GM12864 (cell line): ENCODE measurements at regions not wholly inside any gene's neighbourhood (a gene's known extent, or its start where the extent isn't known, plus 50 kb on each side); places are given as distances from the start of the nearest gene placed in this dataset.

ENCODE experiments used
- DNase-seq: peaks from one replicate; pipeline ENCODE4 v3.0.0-alpha.2; 2011; ENCODE audit warnings: low read depth
- H3K4me3 ChIP-seq: 2 replicates; pipeline ENCODE4 v1.5.1; 2011; ENCODE audit warnings: mild to moderate bottlenecking, low read depth, low read length, control low read depth
- CTCF ChIP-seq: IDR thresholded peaks from 2 replicates; pipeline ENCODE4 v1.5.1; 2011; ENCODE audit warnings: low read depth, mild to moderate bottlenecking, moderate library complexity, low read length, control low read depth, inconsistent platforms; ENCODE audit errors: missing control alignments

GRCh38 chr9:74391816-74392215 lies 105.3 kb upstream of the RORB start:
- no peak for TF ChIP-seq CTCF

GRCh38 chr9:74403581-74403980 lies 93.6 kb upstream of the RORB start:
- no peak for DNase-seq
- H3K4me3 ChIP-seq: no peak overlapping the region
- no peak for TF ChIP-seq CTCF

More at GRCh38 chr9:74391816-74392215, 105.3 kb upstream of the RORB start:
- no peak overlapping the region for H3K4me3 ChIP-seq
- no peak for DNase-seq

- TF ChIP-seq CTCF: no peak
- H3K4me3 ChIP-seq: no peak overlapping the region
- no peak for DNase-seq
These were observed 92.5 kb upstream of the RORB start for GRCh38 chr9:74404620-74405019.

- no peak for DNase-seq
- no peak overlapping the region for H3K4me3 ChIP-seq
- no peak for TF ChIP-seq CTCF
These were observed 90.0 kb upstream of the RORB start for GRCh38 chr9:74407166-74407565.

GRCh38 chr9:74412236-74412979 lies 84.7 kb upstream of the RORB start:
- TF ChIP-seq CTCF: no peak
- no peak for DNase-seq
- H3K4me3 ChIP-seq: no peak overlapping the region

GRCh38 chr9:74413876-74414275 lies 83.3 kb upstream of the RORB start:
- DNase-seq: no peak
- H3K4me3 ChIP-seq: no peak overlapping the region
- TF ChIP-seq CTCF: no peak

GRCh38 chr9:74414325-74414724 lies 82.8 kb upstream of the RORB start:
- no peak for DNase-seq

More at GRCh38 chr9:74414325-74414724, 82.8 kb upstream of the RORB start:
- TF ChIP-seq CTCF: no peak
- H3K4me3 ChIP-seq: no peak overlapping the region
